ENCODE measurements at regions not wholly inside any gene's neighbourhood (a gene's known extent, or its start where the extent isn't known, plus 50 kb on each side); places are given as distances from the start of the nearest gene placed in this dataset.

DNA sequence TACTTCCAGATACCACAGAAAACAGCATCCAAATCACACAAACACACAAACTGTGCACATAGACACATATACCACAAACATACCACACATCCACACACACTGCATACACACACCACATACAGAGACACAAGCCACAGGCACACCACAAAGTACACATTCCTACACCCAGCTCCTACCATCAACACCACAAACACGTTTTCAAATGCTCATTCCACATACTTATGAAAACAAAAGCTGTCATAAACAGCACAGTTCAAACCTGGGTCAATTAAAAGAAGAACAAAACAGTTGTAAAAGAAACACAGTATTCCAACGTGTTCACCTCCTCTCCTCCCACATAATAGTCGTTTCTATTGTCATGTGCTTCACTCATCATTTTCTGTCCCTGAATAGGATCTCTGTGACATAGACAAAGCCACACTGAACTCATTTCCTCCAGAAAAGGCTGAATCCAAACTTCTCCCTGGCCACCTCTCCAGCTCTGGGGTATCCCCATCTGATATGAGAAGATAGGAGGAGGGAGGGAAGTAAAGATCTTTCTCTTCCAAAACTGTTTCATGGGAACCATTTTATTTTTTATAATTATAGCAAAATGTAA, 89.2 kb downstream of the CXCL12 start:
- intact Hi-C loops (cut with DNase I), result no loop called here
- no peak overlapping the region for H3K27ac ChIP-seq (replicated peaks in 1 of 4)

DNA sequence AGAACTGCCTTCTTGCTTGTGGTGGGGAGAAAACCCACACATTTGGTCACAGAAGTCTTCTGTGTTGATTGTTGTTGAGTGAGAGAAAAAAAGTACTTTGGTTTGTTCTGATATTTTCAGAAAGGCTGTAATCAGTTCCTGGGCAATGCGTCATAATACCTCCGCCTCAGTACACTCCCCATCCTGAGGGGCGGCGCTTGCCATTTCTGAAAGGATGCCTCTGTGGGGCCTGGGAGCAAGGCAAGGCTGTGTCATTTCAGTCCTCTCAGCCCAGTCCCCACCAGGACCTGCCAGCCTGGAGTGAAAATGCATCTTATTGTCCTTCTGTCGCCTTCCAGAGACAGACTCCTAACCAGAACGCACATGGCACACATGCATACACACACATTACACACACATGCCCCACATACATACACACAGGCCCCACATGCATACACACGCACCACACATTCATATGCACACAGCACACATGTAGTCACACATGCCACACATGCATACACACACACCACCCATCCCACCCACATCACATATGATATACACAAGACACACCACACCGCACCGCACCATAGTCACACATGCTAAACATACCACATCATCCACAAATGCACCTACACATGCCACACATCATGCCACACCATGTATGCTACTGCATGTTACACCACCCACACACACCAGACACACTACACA, 90.0 kb downstream of the CXCL12 start:
- Histone ChIP-seq H3K9me3 (no peaks in the 10 kb centered on the region), H3K4me3 (no peak overlapping the region), H3K27ac (replicated peaks in 1 of 4) (peak overlapping the region; percentile 76 to 83 (median 79)), H3K36me3 (no peaks in the 10 kb centered on the region), H3K4me1 (peaks cover 14 to 41% (median 34%) of the 10 kb centered on the region in 4 donors), H3K27me3 (no peaks in the 10 kb centered on the region)
- intact Hi-C loops (cut with DNase I), result no loop called here
- TF ChIP-seq POLR2AphosphoS5 (IDR thresholded peaks at IDR 0.05) (no peak), POLR2A (IDR thresholded peaks at IDR 0.05; ENCODE audit: low read depth) (no peak), EP300 (IDR thresholded peaks at IDR 0.05) (no peak)
- TF ChIP-seq, protein P1, sequence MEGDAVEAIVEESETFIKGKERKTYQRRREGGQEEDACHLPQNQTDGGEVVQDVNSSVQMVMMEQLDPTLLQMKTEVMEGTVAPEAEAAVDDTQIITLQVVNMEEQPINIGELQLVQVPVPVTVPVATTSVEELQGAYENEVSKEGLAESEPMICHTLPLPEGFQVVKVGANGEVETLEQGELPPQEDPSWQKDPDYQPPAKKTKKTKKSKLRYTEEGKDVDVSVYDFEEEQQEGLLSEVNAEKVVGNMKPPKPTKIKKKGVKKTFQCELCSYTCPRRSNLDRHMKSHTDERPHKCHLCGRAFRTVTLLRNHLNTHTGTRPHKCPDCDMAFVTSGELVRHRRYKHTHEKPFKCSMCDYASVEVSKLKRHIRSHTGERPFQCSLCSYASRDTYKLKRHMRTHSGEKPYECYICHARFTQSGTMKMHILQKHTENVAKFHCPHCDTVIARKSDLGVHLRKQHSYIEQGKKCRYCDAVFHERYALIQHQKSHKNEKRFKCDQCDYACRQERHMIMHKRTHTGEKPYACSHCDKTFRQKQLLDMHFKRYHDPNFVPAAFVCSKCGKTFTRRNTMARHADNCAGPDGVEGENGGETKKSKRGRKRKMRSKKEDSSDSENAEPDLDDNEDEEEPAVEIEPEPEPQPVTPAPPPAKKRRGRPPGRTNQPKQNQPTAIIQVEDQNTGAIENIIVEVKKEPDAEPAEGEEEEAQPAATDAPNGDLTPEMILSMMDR (IDR thresholded peaks at IDR 0.05), result no peak
- DNase-seq (ENCODE audit: extremely low spot score), result no peak
- WGBS, result 97% methylated on average over 9 of the region's 9 CpGs

More for the DNA sequence above, 89.2 kb downstream of the CXCL12 start:
- no peak for DNase-seq (ENCODE audit: extremely low spot score)
- TF ChIP-seq POLR2AphosphoS5 (IDR thresholded peaks at IDR 0.05) (no peak), EP300 (IDR thresholded peaks at IDR 0.05) (no peak), POLR2A (IDR thresholded peaks at IDR 0.05; ENCODE audit: low read depth) (no peak)
- TF ChIP-seq, protein P1 (IDR thresholded peaks at IDR 0.05), result no peak
- Histone ChIP-seq H3K36me3 (no peaks in the 10 kb centered on the region), H3K4me1 (peaks cover 14 to 41% (median 36%) of the 10 kb centered on the region in 4 donors), H3K9me3 (no peaks in the 10 kb centered on the region), H3K4me3 (no peak overlapping the region), H3K27me3 (no peaks in the 10 kb centered on the region)
- 34% methylated on average over 3 of the region's 3 CpGs for WGBS

DNA sequence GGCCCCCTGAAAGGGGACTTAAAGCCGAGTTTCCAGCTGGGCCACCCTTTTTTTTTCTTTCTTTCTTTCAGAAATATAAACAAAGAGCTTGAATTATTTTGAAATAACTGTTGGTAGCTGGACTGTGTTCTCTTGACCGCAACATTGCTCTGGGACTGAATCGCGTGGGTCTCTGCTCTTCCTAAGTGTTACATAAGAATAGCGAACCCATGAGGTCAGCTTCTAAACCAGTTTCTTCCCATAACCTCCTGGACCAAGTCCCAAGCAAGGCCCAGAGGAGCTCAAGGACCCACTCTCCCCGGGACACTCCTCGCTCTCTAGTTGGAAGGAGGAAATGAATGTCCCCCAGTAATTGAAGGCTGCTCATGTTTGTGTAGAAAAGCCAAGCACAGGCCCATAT, 91.1 kb downstream of the CXCL12 start:
- intact Hi-C loops (cut with DNase I), result no loop called here
- no peaks in the 10 kb centered on the region for H3K27me3 ChIP-seq
- peak; percentile 91 for DNase-seq (ENCODE audit: extremely low spot score)
- H3K27ac ChIP-seq (replicated peaks in 1 of 4), result peak overlapping the region; percentile 76 to 83 (median 79)
- 31% methylated on average over 7 of the region's 7 CpGs for WGBS
- no peaks in the 10 kb centered on the region for H3K9me3 ChIP-seq
- TF ChIP-seq EP300 (IDR thresholded peaks at IDR 0.05), result no peak
- peak; percentile 37 to 40 for TF ChIP-seq POLR2AphosphoS5 (IDR thresholded peaks at IDR 0.05)
- H3K36me3 ChIP-seq, result no peaks in the 10 kb centered on the region
- H3K4me1 ChIP-seq, result peaks cover 14 to 41% (median 34%) of the 10 kb centered on the region in 4 donors
- H3K4me3 ChIP-seq, result peak overlapping the region; percentile 18 to 36 (median 28)

DNA sequence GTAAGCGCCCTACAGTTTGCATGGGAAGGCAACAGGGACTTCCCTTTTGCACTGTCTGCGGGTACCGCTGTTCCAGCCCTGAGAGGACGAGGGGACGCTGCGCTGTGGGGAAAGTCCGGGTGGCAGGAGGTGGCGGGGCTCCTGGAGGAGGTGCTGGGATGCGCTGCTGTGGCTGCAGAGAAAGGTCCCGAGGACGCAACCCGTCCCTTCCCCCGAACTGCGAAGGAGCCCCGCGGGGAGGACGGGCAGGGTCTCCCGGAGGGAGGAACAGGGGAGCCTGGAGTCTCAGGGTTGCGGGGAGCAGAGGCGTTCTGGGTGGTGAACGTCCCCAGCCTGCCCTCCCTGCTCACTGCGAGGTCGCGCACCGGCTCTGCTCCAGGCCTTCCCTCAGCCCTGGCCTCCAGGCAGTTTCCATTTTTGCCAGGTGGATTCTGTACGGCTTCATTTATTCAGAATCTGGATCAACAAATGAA, 91.6 kb downstream of the CXCL12 start:
- Histone ChIP-seq H3K9me3 (no peaks in the 10 kb centered on the region), H3K27me3 (no peaks in the 10 kb centered on the region), H3K27ac (replicated peaks in 1 of 4) (peak overlapping the region; percentile 76 to 83 (median 79)), H3K36me3 (no peaks in the 10 kb centered on the region), H3K4me1 (peaks cover 14 to 41% (median 34%) of the 10 kb centered on the region in 4 donors), H3K4me3 (peak overlapping the region; percentile 18 to 36 (median 28))
- WGBS, result 64% methylated on average over 20 of the region's 26 CpGs
- DNase-seq (ENCODE audit: extremely low spot score), result peak; percentile 84
- intact Hi-C loops (cut with DNase I), result no loop called here
- TF ChIP-seq POLR2A (IDR thresholded peaks at IDR 0.05; ENCODE audit: low read depth), result no peak
- TF ChIP-seq EP300 (IDR thresholded peaks at IDR 0.05), result no peak
- TF ChIP-seq, protein P1 (IDR thresholded peaks at IDR 0.05), result no peak
- TF ChIP-seq POLR2AphosphoS5 (IDR thresholded peaks at IDR 0.05), result no peak

DNA sequence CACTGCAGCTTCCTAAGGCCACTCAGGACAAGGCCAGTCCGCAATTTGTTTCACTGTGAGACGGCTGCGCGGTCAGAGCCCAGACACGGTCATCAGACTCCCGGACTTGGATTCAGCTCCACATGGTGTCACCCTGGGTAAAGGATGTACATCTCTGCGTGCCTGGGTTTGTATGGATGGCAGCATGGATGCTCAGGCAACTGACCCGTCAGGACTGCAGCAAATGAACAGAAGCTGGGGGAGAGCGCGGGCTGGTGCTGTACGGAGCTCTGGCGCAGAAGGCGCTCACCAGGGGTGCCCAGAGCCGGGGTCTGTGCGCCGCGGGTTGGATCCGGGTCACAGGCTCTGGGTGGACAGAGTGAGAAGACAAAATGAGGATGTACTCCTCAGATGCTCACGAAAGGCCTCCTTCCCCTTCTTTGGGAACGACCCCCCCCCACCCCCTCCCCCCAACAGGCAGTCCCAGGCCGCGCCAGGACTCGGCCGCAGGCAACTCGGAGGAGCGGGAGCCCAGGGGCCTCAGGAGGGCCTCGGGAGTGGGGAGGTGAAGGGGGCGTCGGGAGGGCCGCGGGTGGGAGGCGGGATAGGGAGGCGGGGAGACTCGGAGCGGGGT, 92.4 kb downstream of the CXCL12 start:
- 61% methylated on average over 14 of the region's 35 CpGs for WGBS
- no peak for DNase-seq (ENCODE audit: extremely low spot score)
- H3K27me3 ChIP-seq, result no peaks in the 10 kb centered on the region
- H3K4me3 ChIP-seq, result peak overlapping the region in 2 of 4 donors; percentile 10 to 18
- no peaks in the 10 kb centered on the region for H3K36me3 ChIP-seq
- H3K9me3 ChIP-seq, result no peaks in the 10 kb centered on the region
- intact Hi-C loops (cut with DNase I), result no loop called here
- H3K27ac ChIP-seq (replicated peaks in 1 of 4), result peak overlapping the region; percentile 76 to 83 (median 79)
- H3K4me1 ChIP-seq, result peaks cover 14 to 45% (median 35%) of the 10 kb centered on the region in 4 donors
- TF ChIP-seq POLR2AphosphoS5 (IDR thresholded peaks at IDR 0.05) (no peak), EP300 (IDR thresholded peaks at IDR 0.05) (no peak), POLR2A (IDR thresholded peaks at IDR 0.05; ENCODE audit: low read depth) (no peak)
- TF ChIP-seq, protein P1 (IDR thresholded peaks at IDR 0.05), result no peak
